ENCODE measurements at regions not wholly inside any gene's neighbourhood (a gene's known extent, or its start where the extent isn't known, plus 50 kb on each side); places are given as distances from the start of the nearest gene placed in this dataset.
"Not testable (repeated sequence)": the region's sequence is repeated elsewhere in the genome, so short reads cannot be mapped to it uniquely, and the experiment has no call there.

DNA sequence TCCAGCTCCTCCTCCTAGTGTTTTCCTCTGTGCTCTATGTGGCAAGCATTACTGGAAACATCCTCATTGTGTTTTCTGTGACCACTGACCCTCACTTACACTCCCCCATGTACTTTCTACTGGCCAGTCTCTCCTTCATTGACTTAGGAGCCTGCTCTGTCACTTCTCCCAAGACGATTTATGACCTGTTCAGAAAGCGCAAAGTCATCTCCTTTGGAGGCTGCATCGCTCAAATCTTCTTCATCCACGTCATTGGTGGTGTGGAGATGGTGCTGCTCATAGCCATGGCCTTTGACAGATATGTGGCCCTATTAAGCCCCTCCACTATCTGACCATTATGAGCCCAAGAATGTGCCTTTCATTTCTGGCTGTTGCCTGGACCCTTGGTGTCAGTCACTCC is 64.0 kb downstream of the OR4F15 start:
- not testable (repeated sequence) for DNase-seq

- DNase-seq = not testable (repeated sequence)
These were observed 65.6 kb downstream of the OR4F15 start for GRCh38 chr15:101877649-101878048.

DNA sequence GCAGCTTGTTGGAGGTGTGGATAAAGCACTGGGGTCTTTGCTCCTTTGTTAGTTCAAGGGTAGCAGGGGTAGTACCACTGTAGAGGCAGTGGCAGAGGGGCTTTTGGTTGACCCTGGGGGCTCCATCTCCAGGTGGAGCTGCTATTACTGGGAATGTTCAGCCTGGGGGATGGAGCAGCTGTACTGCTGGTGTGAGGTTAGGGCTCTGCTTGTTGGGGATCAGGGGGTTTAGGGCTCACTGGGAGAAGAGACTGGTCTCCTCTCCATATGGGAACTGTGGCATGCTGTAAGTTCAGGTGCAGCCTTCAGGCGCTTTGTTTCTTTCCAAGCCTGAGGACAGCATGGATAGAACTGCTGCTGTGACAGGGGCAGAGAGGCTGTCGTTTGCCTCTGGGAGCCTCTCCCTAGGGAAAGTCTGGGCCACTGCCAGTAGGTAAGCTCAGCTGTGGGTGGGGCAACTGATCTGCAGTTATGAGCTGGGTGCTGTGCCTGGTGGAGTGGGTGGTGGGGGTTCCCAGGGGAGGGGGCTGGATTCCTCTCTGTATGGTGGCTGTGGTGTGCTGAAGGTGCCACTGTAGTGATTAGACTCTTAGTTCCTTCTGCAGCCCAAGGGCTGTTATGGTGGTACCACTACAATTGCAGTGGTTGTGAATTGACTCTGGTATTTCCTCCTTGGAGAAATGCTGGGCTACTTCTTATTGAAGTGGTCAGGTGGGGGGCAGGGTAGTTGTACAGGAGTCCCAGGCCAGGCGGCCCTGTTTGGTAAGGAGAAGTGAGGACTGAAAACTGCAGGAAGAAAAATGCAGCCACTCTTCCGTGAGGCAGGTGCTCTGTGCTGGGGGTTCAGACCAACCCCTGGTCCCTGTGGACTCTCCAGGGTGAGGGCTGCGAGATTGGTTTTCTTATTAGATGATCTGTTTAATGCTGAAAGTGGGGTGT is 100.6 kb downstream of the OR4F15 start:
- DNase-seq = not testable (repeated sequence)

DNA sequence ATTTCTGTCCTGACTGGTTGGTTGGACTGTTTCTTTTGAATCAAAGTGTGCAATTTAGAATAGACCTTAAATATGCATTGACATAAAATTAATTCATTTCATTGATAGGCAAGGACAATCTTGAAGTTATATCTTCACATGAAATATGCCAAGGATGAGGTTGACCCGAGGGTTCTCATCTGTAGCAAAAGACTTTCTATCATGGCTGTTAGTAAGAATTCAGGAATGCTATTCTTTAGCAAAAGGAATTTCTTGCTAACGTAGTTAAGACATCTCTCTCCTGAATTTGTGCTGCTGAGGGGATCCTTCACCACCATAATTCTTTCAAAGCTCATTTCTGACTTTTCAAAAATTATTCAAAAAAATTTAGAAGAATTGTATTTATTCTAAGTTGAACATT is 112.6 kb downstream of the OR4F15 start:
- not testable (repeated sequence) for DNase-seq

- DNase-seq = not testable (repeated sequence)
These were observed 122.5 kb downstream of the OR4F15 start for GRCh38 chr15:101934506-101934905.

GRCh38 chr15:101937362-101937761 is 125.4 kb downstream of the OR4F15 start:
- not testable (repeated sequence) for DNase-seq

- DNase-seq = not testable (repeated sequence)
These were observed 126.6 kb downstream of the OR4F15 start for GRCh38 chr15:101938555-101938954.

DNA sequence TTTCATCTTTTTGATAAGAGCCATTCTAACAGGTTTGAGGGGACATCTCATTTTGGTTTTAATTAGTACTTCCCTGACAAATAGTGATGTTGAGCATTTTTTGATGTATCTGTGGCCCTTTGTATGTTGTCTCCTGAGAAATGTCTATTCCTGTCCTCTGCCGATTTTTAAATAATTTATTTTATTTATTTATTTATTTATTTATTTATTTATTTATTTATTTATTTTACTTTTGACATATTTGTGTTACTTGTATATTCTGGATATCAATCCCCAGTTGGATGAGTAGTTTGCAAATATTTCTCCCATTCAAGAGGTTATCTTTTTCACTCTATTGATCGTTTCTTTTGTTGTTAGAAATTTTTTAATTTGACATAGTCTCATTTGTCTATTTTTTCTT is 133.9 kb downstream of the OR4F15 start:
- DNase-seq = not testable (repeated sequence)

DNA sequence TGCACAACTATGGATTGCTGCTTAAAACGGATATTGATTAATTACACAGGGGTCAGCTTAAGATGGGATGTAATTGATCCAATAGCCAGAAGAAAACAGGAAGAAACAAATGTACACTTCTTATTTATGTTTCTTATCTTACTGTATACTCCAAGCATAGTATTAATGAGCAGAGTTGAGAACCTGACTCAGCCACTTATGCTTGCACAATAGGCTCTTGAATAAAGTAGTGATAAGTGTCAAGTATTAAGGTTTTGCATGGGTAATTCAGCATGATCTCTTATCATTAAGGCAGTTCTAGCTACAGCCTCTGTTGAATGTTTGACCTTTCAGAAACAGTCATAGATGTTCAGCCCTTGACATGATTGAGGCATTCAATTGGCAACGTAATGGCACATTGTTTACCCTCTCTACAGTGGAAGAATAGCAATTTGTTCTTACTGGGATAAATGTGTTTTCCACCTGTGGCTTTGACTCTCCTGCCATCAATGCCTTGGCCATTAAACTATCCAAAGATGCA is 136.5 kb downstream of the OR4F15 start:
- DNase-seq = not testable (repeated sequence)

DNA sequence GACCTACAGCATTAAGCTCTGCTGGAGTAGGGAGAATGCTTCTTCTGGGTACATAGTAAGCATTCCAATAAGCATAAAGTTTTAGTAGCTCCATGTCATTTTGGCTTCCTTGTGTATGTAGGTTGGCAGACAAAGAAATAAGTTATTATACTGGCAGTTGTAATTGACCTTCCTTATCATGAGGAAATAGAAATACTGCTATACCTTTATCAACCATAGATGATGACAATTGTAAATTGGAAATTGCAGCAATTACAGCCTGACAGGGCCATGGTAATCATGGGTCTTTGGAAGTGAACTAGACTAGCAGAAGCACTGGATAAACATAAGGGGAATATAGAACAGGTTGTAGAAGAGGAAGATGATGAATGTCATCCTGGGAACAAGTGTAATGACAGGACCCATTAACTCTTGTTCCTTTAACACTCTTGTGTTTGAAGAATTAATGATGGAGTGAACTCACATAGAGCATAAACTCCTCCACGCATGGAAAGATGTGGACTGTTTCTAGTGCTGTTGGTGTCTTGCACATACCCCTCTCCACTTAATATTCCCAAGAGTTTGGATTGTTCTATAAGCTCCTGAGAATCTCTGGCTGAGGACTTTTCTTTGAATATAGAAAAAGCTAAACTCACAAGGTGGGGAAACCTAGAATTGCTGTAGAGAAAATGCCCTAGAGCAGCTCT is 137.5 kb downstream of the OR4F15 start:
- not testable (repeated sequence) for DNase-seq

GRCh38 chr15:101953993-101954392 is 142.0 kb downstream of the OR4F15 start:
- peak; percentile 34 for DNase-seq

DNA sequence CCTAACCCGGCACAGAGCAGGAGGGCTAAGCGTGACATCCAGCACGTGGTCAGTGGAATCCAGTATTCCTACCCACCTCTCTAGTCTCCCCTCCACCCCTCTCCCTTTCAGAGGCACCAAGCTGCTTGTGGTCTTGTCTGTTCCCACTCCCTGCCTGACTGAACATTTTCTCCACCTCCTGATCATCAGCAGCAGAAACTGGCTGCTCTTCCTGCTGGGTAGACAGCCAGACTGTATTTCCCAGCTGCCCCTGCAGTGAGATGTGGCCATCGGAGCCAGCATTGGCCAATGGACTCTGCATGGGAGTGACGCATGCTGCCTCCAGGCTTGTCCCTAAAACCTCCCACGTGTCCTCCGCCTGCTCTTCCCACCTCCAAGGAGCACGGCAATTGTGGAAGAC is 143.8 kb downstream of the OR4F15 start:
- not testable (repeated sequence) for DNase-seq

GRCh38 chr15:101958656-101959055 is 146.7 kb downstream of the OR4F15 start:
- DNase-seq = not testable (repeated sequence)

DNA sequence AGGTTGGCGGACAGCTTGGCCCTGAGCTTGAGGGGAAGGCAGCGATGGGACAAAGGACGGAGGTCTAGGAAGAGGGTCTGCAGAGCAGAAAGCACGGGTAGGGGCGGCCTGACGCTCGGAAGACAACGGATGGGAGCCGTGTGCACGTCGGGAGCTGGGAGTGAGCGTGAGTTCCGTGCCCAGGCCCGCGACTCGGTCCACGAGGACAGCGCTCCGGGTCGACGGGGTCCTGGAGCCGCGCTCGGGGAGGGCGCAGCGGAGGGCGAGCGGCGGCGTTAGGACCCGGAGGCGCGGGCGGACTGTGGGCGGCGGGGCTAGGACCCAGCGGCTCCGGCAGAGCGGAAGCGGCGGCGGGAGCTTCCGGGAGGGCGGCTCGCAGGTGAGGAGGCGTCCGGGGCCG is 149.3 kb downstream of the OR4F15 start:
- DNase-seq = peak; percentile 67

- not testable (repeated sequence) for DNase-seq
These were observed 149.8 kb downstream of the OR4F15 start for GRCh38 chr15:101961765-101962164.

- not testable (repeated sequence) for DNase-seq
These were observed 151.7 kb downstream of the OR4F15 start for GRCh38 chr15:101963687-101964086.

DNA sequence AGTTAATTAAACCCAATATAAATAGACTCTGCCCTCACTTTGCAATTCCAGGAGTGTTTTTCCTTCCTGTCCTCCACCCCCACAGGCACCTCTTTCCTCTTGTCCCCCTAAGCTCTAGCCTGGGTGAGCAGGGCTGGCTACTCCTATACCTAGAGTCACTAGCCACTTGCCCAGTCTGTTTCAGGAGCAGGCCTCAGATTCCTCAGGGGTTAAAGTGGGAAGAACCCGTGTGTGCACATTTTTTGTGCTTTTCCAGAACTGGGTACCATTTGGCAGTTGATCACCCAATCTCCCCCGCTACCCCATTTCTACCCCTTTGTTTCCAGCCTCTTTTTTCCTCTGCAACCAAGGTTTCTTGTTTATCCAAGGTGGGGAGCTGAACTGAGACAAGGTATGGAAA is 153.4 kb downstream of the OR4F15 start:
- DNase-seq = peak; percentile 61

DNA sequence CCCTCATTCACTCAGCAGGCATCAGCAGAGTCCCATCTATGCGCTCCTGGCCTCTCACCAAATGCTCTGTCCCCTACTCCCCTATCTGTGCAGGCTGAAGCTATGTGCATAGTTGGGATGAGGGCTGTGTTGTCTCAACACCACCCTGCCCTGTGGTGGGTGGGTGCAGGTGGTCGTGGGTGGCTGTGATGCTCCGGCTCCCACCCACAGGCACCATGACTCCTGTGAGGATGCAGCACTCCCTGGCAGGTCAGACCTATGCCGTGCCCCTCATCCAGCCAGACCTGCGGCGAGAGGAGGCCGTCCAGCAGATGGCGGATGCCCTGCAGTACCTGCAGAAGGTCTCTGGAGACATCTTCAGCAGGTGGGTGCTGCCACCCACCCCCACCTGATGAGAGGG is 153.9 kb downstream of the OR4F15 start:
- peak; percentile 69 for DNase-seq

GRCh38 chr15:101967364-101967763 is 155.4 kb downstream of the OR4F15 start:
- peak; percentile 61 for DNase-seq

DNA sequence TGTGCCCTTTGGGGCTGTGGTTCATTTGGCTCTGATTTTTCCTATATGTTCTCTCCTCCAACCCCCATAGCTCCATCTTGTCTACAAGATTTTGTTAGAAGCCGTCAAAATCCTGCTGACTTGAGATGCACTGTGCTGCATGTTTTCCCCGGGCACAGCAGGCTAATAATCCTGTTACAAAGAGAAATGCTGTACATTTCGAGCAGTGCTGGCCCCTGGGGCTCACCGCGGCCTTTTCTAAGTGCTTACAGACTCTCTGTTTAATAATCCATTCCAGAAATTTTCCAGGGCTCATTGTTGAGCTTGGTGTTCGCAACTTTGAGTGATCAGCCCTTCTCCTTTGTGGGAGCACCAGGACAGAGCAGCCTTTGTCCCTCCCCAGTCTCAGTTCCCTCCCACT is 158.6 kb downstream of the OR4F15 start:
- DNase-seq = not testable (repeated sequence)

DNA sequence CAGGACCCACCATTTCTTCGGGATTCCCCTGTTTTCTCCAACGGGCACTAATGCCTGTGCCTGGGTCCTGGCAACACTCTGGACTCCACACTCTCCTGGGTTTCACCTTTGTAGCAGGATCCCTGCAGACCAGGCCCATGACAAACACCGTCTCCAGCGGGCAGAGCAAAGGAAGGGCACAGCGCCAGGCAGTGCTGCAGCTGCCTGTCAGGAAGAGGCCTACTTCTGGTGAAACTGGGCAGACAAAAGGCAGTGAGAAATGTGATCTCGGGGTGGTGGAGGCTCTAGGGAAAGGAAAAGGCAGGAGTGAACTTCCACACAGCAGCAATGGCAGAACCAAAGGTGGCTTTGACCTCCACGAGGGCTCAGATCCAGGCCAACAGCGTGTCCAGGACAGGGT is 165.3 kb downstream of the OR4F15 start:
- DNase-seq = not testable (repeated sequence)

- peak; percentile 77 for DNase-seq
These were observed 168.4 kb downstream of the OR4F15 start for GRCh38 chr15:101980206-101980910.

Data from activated effector memory CD4-positive, alpha-beta T cell treated with anti-CD3 and anti-CD28 coated beads, Interleukin-2, amount 50 U/mL, for 16 hours (primary cell).